Heart right ventricle (tissue), 16 donors: ENCODE measurements at regions not wholly inside any gene's neighbourhood (a gene's known extent, or its start where the extent isn't known, plus 50 kb on each side); places are given as distances from the start of the nearest gene placed in this dataset.

Experiments
- ATAC-seq, 8 donors: fragments of 200-7000 bp; cut with Tn5 transposase; one replicate each; pipeline ENCODE4 v1.9.1; 2020; ENCODE audit warnings: mild to moderate bottlenecking in 8 of 8, moderate library complexity in 8 of 8, moderate number of reproducible peaks in 1 of 8
- DNase-seq, 2 donors: peaks; one replicate each; pipeline ENCODE4 v3.0.0-alpha.2; 2020
- H3K27ac ChIP-seq, 10 donors: fragments of 200-600 bp; sonication (generic) in 2 of 10; one replicate each; pipeline versions ENCODE4 v1.5.0 to v1.8.0; 2020 to 2022; ENCODE audit warnings: mild to moderate bottlenecking in 3 of 10
- H3K27me3 ChIP-seq, 7 donors: fragments of 200-600 bp; one replicate each; pipeline ENCODE4 v1.8.0; 2021 to 2022; ENCODE audit warnings: mild to moderate bottlenecking in 2 of 7
- H3K36me3 ChIP-seq, 9 donors: fragments of 200-600 bp; sonication (generic) in 1 of 9; one replicate each; pipeline versions ENCODE4 v1.5.0 to v1.8.0; 2020 to 2022; ENCODE audit warnings: mild to moderate bottlenecking in 2 of 9
- H3K4me1 ChIP-seq, 9 donors: fragments of 200-600 bp; sonication (generic) in 1 of 9; one replicate each; pipeline versions ENCODE4 v1.5.0 to v1.8.0; 2020 to 2022; ENCODE audit warnings: mild to moderate bottlenecking in 4 of 9
- H3K4me3 ChIP-seq, 10 donors: fragments of 200-600 bp; sonication (generic) in 2 of 10; one replicate each; pipeline versions ENCODE4 v1.5.0 to v1.8.0; 2020 to 2022; ENCODE audit warnings: mild to moderate bottlenecking in 7 of 10, moderate library complexity in 2 of 10
- H3K9me3 ChIP-seq, 11 donors: fragments of 200-600 bp in 10 of 11; sonication (generic) in 2 of 11; one replicate each; pipeline versions ENCODE4 v1.5.0 to v1.8.0; 2013 to 2022; ENCODE audit warnings: mild to moderate bottlenecking in 2 of 11, control low read depth in 1 of 11, moderate library complexity in 1 of 11
- CTCF ChIP-seq, 9 donors: fragments of 200-600 bp; sonication (generic) in 2 of 9; IDR thresholded peaks; one replicate each; pipeline versions ENCODE4 v1.5.0 to v1.8.0; 2021 to 2022; ENCODE audit warnings: antibody characterized with exemption in 9 of 9, mild to moderate bottlenecking in 5 of 9, moderate library complexity in 1 of 9
- WGBS, 2 donors: extraction: QIAGEN DNeasy Blood & Tissue Kit; methylation state at CpG; one replicate each; pipeline ENCODE4 v1.1.7; 2013; ENCODE audit warnings: inconsistent platforms in 1 of 2; 5-methylcytosine and 5-hydroxymethylcytosine counted together
- intact Hi-C, 10 donors: fragments of 100-400 bp; cut with DNase I; formaldehyde crosslinking; loops; one replicate each; pipeline versions ENCODE4 v1.11.1 to v1.14.2; 2022
- donor health status: Arrhythmogenic right ventricular cardiomyopathy.
- donor health status: ischemic (EF 13 %, LVEDD 7.1; RV severe dilation, severe dysfunction).
- donor health status: healthy with polysubstance abuse.
- donor health status: DM: no; HTN: yes; CAD: no.
- donor health status: DM: no; HTN: no; CAD: no.
- donor health status: ischemic (EF 25% LVEDD 6.9; RV normal size, moderate dysfunction).
- donor health status: ischemic (EF 25% LVEDD 5.7; RV mildly dilated, moderate dysfunction).
- donor health status: healthy.
- donor health status: DM: yes; HTN: yes; CAD: no.
- donor health status: Ischemic cardiomyopathy.
- donor health status: ischemic (EF 35%, LVEDD 5.7; RV mildly dilated, moderate dysfunction).
- donor health status: nonischemic (EF 11% LVEDD 7.7; RV severe dilation, severe dysfunction).
- donor health status: DM: yes; HTN: yes; CAD: no.
- donor health status: PGD.
- donor health status: ischemic (EF 29% LVEDD 5.4; RV normal size, mild dysfunction).
- donor health status: nonischemic (EF 23%, LVEDD 6.1; RV moderate dilation, normal function).

GRCh38 chr5:29162297-29162696 is 2031.2 kb upstream of the CDH6 start:
- DNase-seq: no peak
- Histone ChIP-seq H3K4me3 (no peak overlapping the region), H3K27ac (no peak overlapping the region), H3K27me3 (no peaks in the 10 kb centered on the region), H3K9me3 (peaks cover 0 to 16% (median 0%) of the 10 kb centered on the region in 11 donors), H3K36me3 (no peaks in the 10 kb centered on the region), H3K4me1 (no peaks in the 10 kb centered on the region)
- 67 to 70% methylated on average over 1 of the region's 1 CpG for WGBS, 2 donors
- intact Hi-C loops: no loop called here
- ATAC-seq: no peak
- TF ChIP-seq CTCF (IDR thresholded peaks at IDR 0.05): no peak

- DNase-seq (no peak), ATAC-seq (no peak)
- H3K9me3 ChIP-seq: peaks cover 0 to 12% (median 0%) of the 10 kb centered on the region in 11 donors
- no peak for TF ChIP-seq CTCF (IDR thresholded peaks at IDR 0.05)
- H3K27ac ChIP-seq: no peak overlapping the region
- no peak overlapping the region for H3K4me3 ChIP-seq
- H3K4me1 ChIP-seq: no peaks in the 10 kb centered on the region
- intact Hi-C loops: no loop called here
- WGBS, 2 donors: 43 to 48% methylated on average over 1 of the region's 1 CpG
- no peaks in the 10 kb centered on the region for H3K27me3 ChIP-seq
- no peaks in the 10 kb centered on the region for H3K36me3 ChIP-seq
Measured at GRCh38 chr5:29161399-29162291, 2031.8 kb upstream of the CDH6 start.

GRCh38 chr5:29157975-29158374 is 2035.5 kb upstream of the CDH6 start:
- Histone ChIP-seq H3K4me1 (no peaks in the 10 kb centered on the region), H3K36me3 (no peaks in the 10 kb centered on the region), H3K27me3 (no peaks in the 10 kb centered on the region), H3K9me3 (peaks cover 0 to 6% (median 0%) of the 10 kb centered on the region in 11 donors), H3K27ac (no peak overlapping the region), H3K4me3 (no peak overlapping the region)
- WGBS, 2 donors: 77 to 83% methylated on average over 1 of the region's 1 CpG
- no peak for TF ChIP-seq CTCF (IDR thresholded peaks at IDR 0.05)
- intact Hi-C loops: no loop called here
- no peak for ATAC-seq
- no peak for DNase-seq

GRCh38 chr5:29150840-29151239 is 2042.6 kb upstream of the CDH6 start:
- intact Hi-C loops: no loop called here
- WGBS, 2 donors: 53 to 57% methylated on average over 2 of the region's 2 CpGs
- Histone ChIP-seq H3K4me3 (no peak overlapping the region), H3K27me3 (no peaks in the 10 kb centered on the region), H3K9me3 (peaks cover 0 to 5% (median 0%) of the 10 kb centered on the region in 11 donors), H3K4me1 (no peaks in the 10 kb centered on the region), H3K36me3 (no peaks in the 10 kb centered on the region), H3K27ac (no peak overlapping the region)
- no peak for TF ChIP-seq CTCF (IDR thresholded peaks at IDR 0.05)
- ATAC-seq (no peak), DNase-seq (no peak)
